Testis (tissue), 2 donors: ENCODE measurements at regions not wholly inside any gene's neighbourhood (a gene's known extent, or its start where the extent isn't known, plus 50 kb on each side); places are given as distances from the start of the nearest gene placed in this dataset.

Experiments used
- DNase-seq: peaks from one replicate; pipeline ENCODE4 v3.0.0-alpha.2; 2019
- H3K27ac ChIP-seq, 2 donors: fragments of 200-600 bp; sonication (generic); one replicate each; pipeline ENCODE4 v1.5.1; 2019
- H3K27me3 ChIP-seq: fragments of 200-600 bp; sonication (generic); one replicate; pipeline ENCODE4 v1.5.1; 2019
- H3K36me3 ChIP-seq: fragments of 200-600 bp; sonication (generic); one replicate; pipeline ENCODE4 v1.5.1; 2017; ENCODE audit warnings: low read depth; ENCODE audit errors: missing control alignments
- H3K4me1 ChIP-seq: fragments of 200-600 bp; sonication (generic); one replicate; pipeline ENCODE4 v1.5.1; 2019
- H3K4me3 ChIP-seq, 2 donors: fragments of 200-600 bp; sonication (generic); one replicate each; pipeline ENCODE4 v1.5.1; 2017 to 2019
- H3K9me3 ChIP-seq: fragments of 200-600 bp; sonication (generic); one replicate; pipeline ENCODE4 v1.5.1; 2017
- CTCF ChIP-seq, 3 experiments: fragments of 450-650 bp in 2 of 3; fragments of 200-600 bp in 1 of 3; sonication (generic) in 1 of 3; IDR thresholded peaks; one replicate each; pipeline ENCODE4 v1.5.1; 2016 to 2019; ENCODE audit warnings: antibody characterized with exemption in 3 of 3, mild to moderate bottlenecking in 2 of 3, moderate library complexity in 1 of 3
- POLR2A ChIP-seq: fragments of 450-650 bp; IDR thresholded peaks from one replicate; pipeline ENCODE4 v1.6.1; 2017; ENCODE audit warnings: antibody characterized with exemption, mild to moderate bottlenecking, moderate library complexity
- WGBS, 2 donors: methylation state at CpG; one replicate each; pipeline ENCODE4 v1.1.5; 2018; 5-methylcytosine and 5-hydroxymethylcytosine counted together
- intact Hi-C: fragments of 100-400 bp; cut with DNase I; formaldehyde crosslinking; loops from one replicate; pipeline ENCODE4 v1.15.1; 2023; ENCODE audit warnings: low total_unique reads
- small RNA-seq, 2 donors: library from RNA; depleted of rRNA; stranded (forward); fragments of <200 nt; gene quantifications; one replicate each; pipeline ENCODE3, GENCODE V24; 2016

- DNase-seq: no peak
- WGBS, 2 donors: 91 to 97% methylated on average over 2 of the region's 2 CpGs
- H3K27me3 ChIP-seq: no peaks in the 10 kb centered on the region
- no peak overlapping the region for H3K4me3 ChIP-seq
- intact Hi-C loops: no loop called here
- H3K36me3 ChIP-seq: no peaks in the 10 kb centered on the region
- TF ChIP-seq CTCF (IDR thresholded peaks at IDR 0.05): no peak
- TF ChIP-seq POLR2A: no peak
- peaks cover 5% of the 10 kb centered on the region for H3K4me1 ChIP-seq
- no peak overlapping the region for H3K27ac ChIP-seq
- no peaks in the 10 kb centered on the region for H3K9me3 ChIP-seq
Measured at GRCh38 chr13:31972453-31972852, 59.1 kb upstream of the FRY start.

- DNase-seq: no peak
- H3K4me1 ChIP-seq: no peaks in the 10 kb centered on the region
- H3K27ac ChIP-seq: no peak overlapping the region
- intact Hi-C loops: no loop called here
- H3K27me3 ChIP-seq: no peaks in the 10 kb centered on the region
- no peak overlapping the region for H3K4me3 ChIP-seq
- TF ChIP-seq CTCF (IDR thresholded peaks at IDR 0.05) (no peak), POLR2A (no peak)
- H3K36me3 ChIP-seq: no peaks in the 10 kb centered on the region
- no peaks in the 10 kb centered on the region for H3K9me3 ChIP-seq
- WGBS, 2 donors: 80 to 82% methylated on average over 3 of the region's 3 CpGs
Measured at GRCh38 chr13:31978021-31978420, 53.6 kb upstream of the FRY start.

GRCh38 chr13:31980830-31981229 lies 50.7 kb upstream of the FRY start:
- no peak for DNase-seq
- H3K9me3 ChIP-seq: no peaks in the 10 kb centered on the region
- H3K27me3 ChIP-seq: no peaks in the 10 kb centered on the region
- no peak for TF ChIP-seq CTCF (IDR thresholded peaks at IDR 0.05)
- no peak for TF ChIP-seq POLR2A
- H3K4me3 ChIP-seq: no peak overlapping the region
- no peaks in the 10 kb centered on the region for H3K36me3 ChIP-seq
- intact Hi-C loops: no loop called here
- 41 to 63% methylated on average over 1 of the region's 1 CpG for WGBS, 2 donors
- H3K27ac ChIP-seq: no peak overlapping the region
- H3K4me1 ChIP-seq: no peaks in the 10 kb centered on the region

Small RNA genes in the stretch of these regions (small RNA-seq; reads per million reads assigned to genes)
- gene RF00017: 0 reads per million in 2 donors
